ENCODE measurements at regions not wholly inside any gene's neighbourhood (a gene's known extent, or its start where the extent isn't known, plus 50 kb on each side); places are given as distances from the start of the nearest gene placed in this dataset.

DNA sequence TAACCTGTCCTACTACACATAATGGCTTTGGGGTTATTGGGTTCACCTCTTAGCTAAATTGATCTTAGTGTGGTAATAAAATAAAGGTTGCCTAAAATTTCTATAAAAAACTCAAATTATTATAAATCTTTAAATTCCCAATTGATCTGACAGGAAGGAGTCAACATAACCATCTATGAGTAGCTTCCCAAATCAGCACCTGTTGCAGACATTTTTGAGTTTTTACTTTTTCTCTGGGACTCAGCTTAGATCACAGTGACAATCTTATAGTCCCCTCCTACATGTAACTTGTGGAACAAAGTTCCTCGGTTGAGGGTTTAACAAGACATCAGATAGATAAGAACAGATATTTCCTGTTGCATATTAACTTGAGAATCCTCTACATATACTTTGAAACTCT, 601.0 kb downstream of the TUSC7 start:
- H3K27me3 ChIP-seq (ENCODE audit: control insufficient read depth in 1 of 2, insufficient read depth in 2 of 2, low read length in 2 of 2), result no peaks in the 10 kb centered on the region
- H3K4me1 ChIP-seq (ENCODE audit: control insufficient read depth in 1 of 2, insufficient read depth in 2 of 2, low read length in 2 of 2), result no peaks in the 10 kb centered on the region
- no peak overlapping the region for H3K27ac ChIP-seq (ENCODE audit: low read depth, low read length)
- no peaks in the 10 kb centered on the region for H3K9me3 ChIP-seq (ENCODE audit: control insufficient read depth in 1 of 2, low read length in 2 of 2)
- H3K4me3 ChIP-seq (ENCODE audit: low read depth in 1 of 2, low read length in 2 of 2), result no peak overlapping the region
- no peak overlapping the region for H3K9ac ChIP-seq (ENCODE audit: low read depth in 1 of 2, low read length in 2 of 2)
- H3K36me3 ChIP-seq (ENCODE audit: control insufficient read depth in 1 of 2, insufficient read depth in 2 of 2, low read length in 2 of 2), result no peaks in the 10 kb centered on the region

GRCh38 chr3:117314441-117315150, 605.0 kb downstream of the TUSC7 start:
- H3K36me3 ChIP-seq (ENCODE audit: control insufficient read depth in 1 of 2, insufficient read depth in 2 of 2, low read length in 2 of 2), result no peaks in the 10 kb centered on the region
- no peaks in the 10 kb centered on the region for H3K9me3 ChIP-seq (ENCODE audit: control insufficient read depth in 1 of 2, low read length in 2 of 2)
- no peaks in the 10 kb centered on the region for H3K27me3 ChIP-seq (ENCODE audit: control insufficient read depth in 1 of 2, insufficient read depth in 2 of 2, low read length in 2 of 2)
- H3K27ac ChIP-seq (ENCODE audit: low read depth, low read length), result no peak overlapping the region
- H3K9ac ChIP-seq (ENCODE audit: low read depth in 1 of 2, low read length in 2 of 2), result no peak overlapping the region
- no peaks in the 10 kb centered on the region for H3K4me1 ChIP-seq (ENCODE audit: control insufficient read depth in 1 of 2, insufficient read depth in 2 of 2, low read length in 2 of 2)
- no peak overlapping the region for H3K4me3 ChIP-seq (ENCODE audit: low read depth in 1 of 2, low read length in 2 of 2)

GRCh38 chr3:117322866-117323265, 613.3 kb downstream of the TUSC7 start:
- no peaks in the 10 kb centered on the region for H3K9me3 ChIP-seq (ENCODE audit: control insufficient read depth in 1 of 2, low read length in 2 of 2)
- H3K4me1 ChIP-seq (ENCODE audit: control insufficient read depth in 1 of 2, insufficient read depth in 2 of 2, low read length in 2 of 2), result no peaks in the 10 kb centered on the region
- no peak overlapping the region for H3K4me3 ChIP-seq (ENCODE audit: low read depth in 1 of 2, low read length in 2 of 2)
- H3K36me3 ChIP-seq (ENCODE audit: control insufficient read depth in 1 of 2, insufficient read depth in 2 of 2, low read length in 2 of 2), result no peaks in the 10 kb centered on the region
- no peak overlapping the region for H3K9ac ChIP-seq (ENCODE audit: low read depth in 1 of 2, low read length in 2 of 2)
- no peaks in the 10 kb centered on the region for H3K27me3 ChIP-seq (ENCODE audit: control insufficient read depth in 1 of 2, insufficient read depth in 2 of 2, low read length in 2 of 2)
- no peak overlapping the region for H3K27ac ChIP-seq (ENCODE audit: low read depth, low read length)

DNA sequence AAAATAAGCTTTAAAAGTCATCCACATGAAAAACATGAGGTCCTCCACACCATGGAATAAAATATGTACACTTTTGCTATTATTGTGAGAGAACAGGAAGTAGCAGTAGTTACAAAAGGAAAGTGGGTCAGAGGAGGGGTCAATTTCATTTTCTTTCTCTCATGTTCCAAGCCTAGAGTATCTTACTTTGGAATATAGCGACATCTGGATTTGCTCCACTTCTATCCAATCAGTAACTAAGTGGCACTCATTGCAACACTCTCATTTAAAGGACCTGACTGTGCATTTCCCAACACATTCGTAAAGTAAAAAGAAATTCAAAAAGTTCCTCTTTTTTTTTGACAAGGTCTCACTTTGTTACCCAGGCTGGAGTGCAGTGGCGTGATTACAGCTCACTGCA, 637.3 kb downstream of the TUSC7 start:
- Histone ChIP-seq H3K9me3 (ENCODE audit: control insufficient read depth in 1 of 2, low read length in 2 of 2) (no peaks in the 10 kb centered on the region), H3K9ac (ENCODE audit: low read depth in 1 of 2, low read length in 2 of 2) (no peak overlapping the region), H3K4me1 (ENCODE audit: control insufficient read depth in 1 of 2, insufficient read depth in 2 of 2, low read length in 2 of 2) (no peaks in the 10 kb centered on the region), H3K4me3 (ENCODE audit: low read depth in 1 of 2, low read length in 2 of 2) (no peak overlapping the region), H3K36me3 (ENCODE audit: control insufficient read depth in 1 of 2, insufficient read depth in 2 of 2, low read length in 2 of 2) (no peaks in the 10 kb centered on the region), H3K27ac (ENCODE audit: low read depth, low read length) (no peak overlapping the region), H3K27me3 (ENCODE audit: control insufficient read depth in 1 of 2, insufficient read depth in 2 of 2, low read length in 2 of 2) (no peaks in the 10 kb centered on the region)

DNA sequence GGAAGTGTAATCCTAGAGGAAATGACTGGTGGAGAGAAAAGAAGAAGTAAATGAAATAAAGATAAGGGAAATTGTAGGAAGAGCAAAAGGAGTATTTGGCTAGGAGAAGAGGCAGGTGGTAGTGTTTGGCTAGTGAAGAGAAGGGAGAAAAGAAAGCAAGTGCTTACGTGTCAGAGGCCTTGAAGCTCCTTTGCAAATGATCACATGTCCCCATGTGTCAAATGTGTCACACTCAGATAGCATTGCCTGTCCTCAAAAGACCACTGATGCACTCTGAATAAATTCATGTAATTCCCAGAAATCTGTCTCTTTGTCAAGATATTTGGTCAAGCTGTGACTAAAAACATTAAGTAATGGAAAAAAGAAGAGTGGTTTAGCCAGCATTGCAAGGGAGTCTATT, 639.3 kb downstream of the TUSC7 start:
- no peak overlapping the region for H3K9ac ChIP-seq (ENCODE audit: low read depth in 1 of 2, low read length in 2 of 2)
- no peaks in the 10 kb centered on the region for H3K4me1 ChIP-seq (ENCODE audit: control insufficient read depth in 1 of 2, insufficient read depth in 2 of 2, low read length in 2 of 2)
- H3K9me3 ChIP-seq (ENCODE audit: control insufficient read depth in 1 of 2, low read length in 2 of 2), result no peaks in the 10 kb centered on the region
- H3K27me3 ChIP-seq (ENCODE audit: control insufficient read depth in 1 of 2, insufficient read depth in 2 of 2, low read length in 2 of 2), result no peaks in the 10 kb centered on the region
- H3K27ac ChIP-seq (ENCODE audit: low read depth, low read length), result no peak overlapping the region
- no peak overlapping the region for H3K4me3 ChIP-seq (ENCODE audit: low read depth in 1 of 2, low read length in 2 of 2)
- H3K36me3 ChIP-seq (ENCODE audit: control insufficient read depth in 1 of 2, insufficient read depth in 2 of 2, low read length in 2 of 2), result no peaks in the 10 kb centered on the region

DNA sequence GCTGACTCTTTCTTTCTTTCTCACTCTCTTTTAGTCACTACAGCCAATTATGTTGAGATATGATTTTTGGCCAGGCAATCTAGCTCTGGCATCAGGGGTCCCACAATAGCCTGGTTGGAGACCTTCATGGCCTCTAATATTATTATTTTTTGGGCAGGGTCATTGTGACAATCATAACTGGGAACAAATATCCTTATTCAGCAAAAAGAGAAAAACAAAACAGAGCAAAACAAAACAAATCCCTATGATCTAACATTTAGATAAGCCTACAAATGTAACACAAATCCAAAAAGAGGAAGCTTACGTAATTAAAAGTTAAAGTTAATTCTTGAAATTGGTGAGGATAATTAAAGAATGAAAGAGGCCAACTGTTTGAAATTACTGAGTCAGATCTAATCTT, 640.0 kb downstream of the TUSC7 start:
- Histone ChIP-seq H3K27me3 (ENCODE audit: control insufficient read depth in 1 of 2, insufficient read depth in 2 of 2, low read length in 2 of 2) (no peaks in the 10 kb centered on the region), H3K9me3 (ENCODE audit: control insufficient read depth in 1 of 2, low read length in 2 of 2) (no peaks in the 10 kb centered on the region), H3K27ac (ENCODE audit: low read depth, low read length) (no peak overlapping the region), H3K36me3 (ENCODE audit: control insufficient read depth in 1 of 2, insufficient read depth in 2 of 2, low read length in 2 of 2) (no peaks in the 10 kb centered on the region), H3K9ac (ENCODE audit: low read depth in 1 of 2, low read length in 2 of 2) (no peak overlapping the region), H3K4me3 (ENCODE audit: low read depth in 1 of 2, low read length in 2 of 2) (no peak overlapping the region), H3K4me1 (ENCODE audit: control insufficient read depth in 1 of 2, insufficient read depth in 2 of 2, low read length in 2 of 2) (no peaks in the 10 kb centered on the region)

GRCh38 chr3:117350371-117350770, 640.8 kb downstream of the TUSC7 start:
- Histone ChIP-seq H3K4me1 (ENCODE audit: control insufficient read depth in 1 of 2, insufficient read depth in 2 of 2, low read length in 2 of 2) (no peaks in the 10 kb centered on the region), H3K9ac (ENCODE audit: low read depth in 1 of 2, low read length in 2 of 2) (no peak overlapping the region), H3K27ac (ENCODE audit: low read depth, low read length) (no peak overlapping the region), H3K36me3 (ENCODE audit: control insufficient read depth in 1 of 2, insufficient read depth in 2 of 2, low read length in 2 of 2) (no peaks in the 10 kb centered on the region), H3K9me3 (ENCODE audit: control insufficient read depth in 1 of 2, low read length in 2 of 2) (no peaks in the 10 kb centered on the region), H3K27me3 (ENCODE audit: control insufficient read depth in 1 of 2, insufficient read depth in 2 of 2, low read length in 2 of 2) (no peaks in the 10 kb centered on the region), H3K4me3 (ENCODE audit: low read depth in 1 of 2, low read length in 2 of 2) (no peak overlapping the region)

GRCh38 chr3:117355566-117355965, 646.0 kb downstream of the TUSC7 start:
- Histone ChIP-seq H3K9ac (ENCODE audit: low read depth in 1 of 2, low read length in 2 of 2) (no peak overlapping the region), H3K4me1 (ENCODE audit: control insufficient read depth in 1 of 2, insufficient read depth in 2 of 2, low read length in 2 of 2) (no peaks in the 10 kb centered on the region), H3K4me3 (ENCODE audit: low read depth in 1 of 2, low read length in 2 of 2) (no peak overlapping the region), H3K9me3 (ENCODE audit: control insufficient read depth in 1 of 2, low read length in 2 of 2) (no peaks in the 10 kb centered on the region), H3K36me3 (ENCODE audit: control insufficient read depth in 1 of 2, insufficient read depth in 2 of 2, low read length in 2 of 2) (no peaks in the 10 kb centered on the region), H3K27me3 (ENCODE audit: control insufficient read depth in 1 of 2, insufficient read depth in 2 of 2, low read length in 2 of 2) (no peaks in the 10 kb centered on the region), H3K27ac (ENCODE audit: low read depth, low read length) (no peak overlapping the region)

- Histone ChIP-seq H3K4me3 (ENCODE audit: low read depth in 1 of 2, low read length in 2 of 2) (no peak overlapping the region), H3K9ac (ENCODE audit: low read depth in 1 of 2, low read length in 2 of 2) (no peak overlapping the region), H3K27ac (ENCODE audit: low read depth, low read length) (no peak overlapping the region), H3K4me1 (ENCODE audit: control insufficient read depth in 1 of 2, insufficient read depth in 2 of 2, low read length in 2 of 2) (no peaks in the 10 kb centered on the region), H3K27me3 (ENCODE audit: control insufficient read depth in 1 of 2, insufficient read depth in 2 of 2, low read length in 2 of 2) (no peaks in the 10 kb centered on the region), H3K9me3 (ENCODE audit: control insufficient read depth in 1 of 2, low read length in 2 of 2) (no peaks in the 10 kb centered on the region), H3K36me3 (ENCODE audit: control insufficient read depth in 1 of 2, insufficient read depth in 2 of 2, low read length in 2 of 2) (no peaks in the 10 kb centered on the region)
These were observed 646.6 kb downstream of the TUSC7 start for GRCh38 chr3:117356091-117356705.

- no peak overlapping the region for H3K4me3 ChIP-seq (ENCODE audit: low read depth in 1 of 2, low read length in 2 of 2)
- no peaks in the 10 kb centered on the region for H3K4me1 ChIP-seq (ENCODE audit: control insufficient read depth in 1 of 2, insufficient read depth in 2 of 2, low read length in 2 of 2)
- H3K9ac ChIP-seq (ENCODE audit: low read depth in 1 of 2, low read length in 2 of 2), result no peak overlapping the region
- no peaks in the 10 kb centered on the region for H3K27me3 ChIP-seq (ENCODE audit: control insufficient read depth in 1 of 2, insufficient read depth in 2 of 2, low read length in 2 of 2)
- H3K9me3 ChIP-seq (ENCODE audit: control insufficient read depth in 1 of 2, low read length in 2 of 2), result no peaks in the 10 kb centered on the region
- H3K27ac ChIP-seq (ENCODE audit: low read depth, low read length), result no peak overlapping the region
- no peaks in the 10 kb centered on the region for H3K36me3 ChIP-seq (ENCODE audit: control insufficient read depth in 1 of 2, insufficient read depth in 2 of 2, low read length in 2 of 2)
These were observed 649.2 kb downstream of the TUSC7 start for GRCh38 chr3:117358717-117359314.
